GM12874 (cell line): ENCODE measurements at regions not wholly inside any gene's neighbourhood (a gene's known extent, or its start where the extent isn't known, plus 50 kb on each side); places are given as distances from the start of the nearest gene placed in this dataset.

Source experiments
- TF ChIP-seq, protein P1 (sequence below): IDR thresholded peaks from 2 replicates; pipeline ENCODE4 v1.5.1; 2011; ENCODE audit warnings: low read depth, mild to moderate bottlenecking, control low read depth, low read length, moderate library complexity; ENCODE audit not compliant: insufficient read depth

DNA sequence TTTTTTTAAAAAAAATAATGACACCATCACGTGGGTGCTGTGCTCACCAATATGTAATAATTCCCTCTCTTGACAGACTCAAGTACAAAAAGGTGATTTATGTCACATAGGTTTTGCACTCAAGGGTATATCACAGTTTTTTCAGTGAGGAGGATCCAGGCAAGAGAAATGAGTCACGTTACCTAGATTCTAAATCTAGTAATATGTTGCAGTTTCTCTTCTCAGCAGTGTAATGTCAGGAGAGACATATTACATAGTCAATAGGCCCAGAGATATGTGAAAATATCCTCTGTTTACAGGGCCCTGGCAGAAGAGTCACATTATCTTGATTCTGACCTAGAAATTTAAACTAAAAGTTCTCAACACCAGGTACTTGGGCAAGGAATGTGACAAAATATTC is 1024.1 kb upstream of the AMELY start:
- TF ChIP-seq, protein P1, sequence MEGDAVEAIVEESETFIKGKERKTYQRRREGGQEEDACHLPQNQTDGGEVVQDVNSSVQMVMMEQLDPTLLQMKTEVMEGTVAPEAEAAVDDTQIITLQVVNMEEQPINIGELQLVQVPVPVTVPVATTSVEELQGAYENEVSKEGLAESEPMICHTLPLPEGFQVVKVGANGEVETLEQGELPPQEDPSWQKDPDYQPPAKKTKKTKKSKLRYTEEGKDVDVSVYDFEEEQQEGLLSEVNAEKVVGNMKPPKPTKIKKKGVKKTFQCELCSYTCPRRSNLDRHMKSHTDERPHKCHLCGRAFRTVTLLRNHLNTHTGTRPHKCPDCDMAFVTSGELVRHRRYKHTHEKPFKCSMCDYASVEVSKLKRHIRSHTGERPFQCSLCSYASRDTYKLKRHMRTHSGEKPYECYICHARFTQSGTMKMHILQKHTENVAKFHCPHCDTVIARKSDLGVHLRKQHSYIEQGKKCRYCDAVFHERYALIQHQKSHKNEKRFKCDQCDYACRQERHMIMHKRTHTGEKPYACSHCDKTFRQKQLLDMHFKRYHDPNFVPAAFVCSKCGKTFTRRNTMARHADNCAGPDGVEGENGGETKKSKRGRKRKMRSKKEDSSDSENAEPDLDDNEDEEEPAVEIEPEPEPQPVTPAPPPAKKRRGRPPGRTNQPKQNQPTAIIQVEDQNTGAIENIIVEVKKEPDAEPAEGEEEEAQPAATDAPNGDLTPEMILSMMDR: no peak

DNA sequence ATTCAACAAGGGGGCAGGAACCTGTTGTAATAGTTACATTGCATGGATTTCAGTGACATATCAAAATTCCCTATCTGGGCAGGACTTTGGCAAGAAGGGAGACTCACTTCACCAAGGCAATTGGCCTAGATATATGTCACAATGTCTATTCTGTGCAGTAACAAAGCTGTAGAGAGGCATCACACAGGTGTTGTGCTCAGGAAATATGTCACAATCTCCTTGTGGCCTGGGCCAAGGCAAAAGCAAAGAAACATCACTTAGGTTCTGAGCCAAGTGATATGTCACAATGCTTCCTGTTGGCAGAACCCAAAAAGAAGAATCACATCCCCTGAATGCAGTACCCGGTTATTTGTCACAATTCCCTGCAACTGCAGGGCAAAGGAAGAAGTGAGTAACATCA is 1020.9 kb upstream of the AMELY start:
- TF ChIP-seq, protein P1: no peak

DNA sequence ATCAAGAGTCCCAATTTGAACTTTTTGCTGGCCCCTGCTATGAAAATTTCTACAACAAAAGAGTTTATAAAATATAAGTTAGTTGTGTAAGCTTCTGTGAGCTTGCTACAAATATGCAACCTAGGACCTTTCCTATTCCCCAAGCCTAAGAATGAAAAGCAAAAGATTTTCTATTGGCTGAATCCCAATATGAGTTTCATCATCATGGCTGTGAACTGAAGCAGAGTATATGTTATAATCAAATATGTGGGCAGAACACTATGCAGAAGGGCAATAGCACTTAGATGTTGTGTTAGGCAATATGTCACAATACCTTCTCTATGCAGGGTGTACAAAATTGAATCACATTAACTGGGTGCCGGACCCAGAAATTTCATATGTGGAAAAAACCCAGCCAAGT is 1018.3 kb upstream of the AMELY start:
- TF ChIP-seq, protein P1: no peak

DNA sequence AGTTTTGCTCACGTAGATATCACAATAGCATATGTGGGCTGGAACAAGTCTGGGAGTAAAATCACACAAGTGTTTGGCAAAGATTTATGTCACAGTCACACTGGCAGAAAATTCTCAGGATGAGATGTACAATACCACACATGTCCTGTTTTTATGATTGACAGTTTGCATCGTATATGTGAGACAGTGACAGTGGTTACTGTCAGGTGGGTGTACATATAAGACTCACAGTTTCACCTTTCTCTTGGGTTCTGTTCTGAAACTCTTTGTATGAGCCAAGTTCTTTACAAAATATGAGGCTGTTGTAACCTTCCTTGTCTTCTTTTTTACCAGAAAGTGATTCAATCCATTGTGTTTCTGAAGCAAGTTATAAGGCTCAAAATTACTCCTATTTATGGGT is 1012.5 kb upstream of the AMELY start:
- TF ChIP-seq, protein P1: no peak

DNA sequence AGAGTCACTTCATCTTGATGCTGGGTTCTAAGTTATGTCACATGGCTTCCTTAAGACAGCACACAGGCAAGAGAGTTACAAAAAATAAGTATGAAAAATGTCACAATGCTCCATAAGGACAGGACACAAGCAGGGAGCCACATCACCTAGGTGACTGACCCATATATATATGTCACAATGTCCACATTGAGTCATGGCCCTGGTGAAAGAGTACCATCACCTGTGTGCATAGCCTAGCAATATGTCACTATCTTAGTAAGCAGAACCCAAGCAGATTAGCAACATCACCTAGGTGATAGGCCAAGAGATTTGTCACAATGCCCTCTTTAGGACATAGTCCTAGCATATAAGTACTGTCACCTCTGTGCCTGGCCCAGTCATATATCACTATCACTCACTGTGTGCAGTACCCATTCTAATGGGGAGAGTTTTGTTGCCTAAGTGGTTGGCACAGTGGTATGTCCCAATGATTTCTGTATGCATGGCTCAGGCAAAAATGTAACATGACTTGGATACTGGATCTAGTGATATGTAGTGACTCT is 1012.0 kb upstream of the AMELY start:
- TF ChIP-seq, protein P1: no peak

DNA sequence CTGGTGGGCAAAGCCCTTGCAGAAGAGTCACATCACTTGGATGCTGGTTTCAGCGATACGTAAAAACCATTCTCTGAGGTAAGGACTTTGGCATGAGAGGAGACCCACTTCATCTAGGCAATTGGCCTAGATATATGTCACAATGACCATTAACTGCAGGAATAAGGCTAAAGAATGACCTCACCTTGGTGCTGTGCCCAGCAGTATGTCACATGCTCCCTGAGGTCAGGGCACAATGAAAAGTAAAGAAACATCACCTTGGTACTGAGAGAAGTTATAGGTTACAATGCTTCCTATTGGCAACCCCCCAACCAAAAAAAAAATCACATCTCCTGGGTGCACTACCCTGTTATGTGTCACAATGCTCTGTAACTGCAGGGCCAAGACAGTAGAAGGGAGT is 1008.8 kb upstream of the AMELY start:
- TF ChIP-seq, protein P1: no peak

DNA sequence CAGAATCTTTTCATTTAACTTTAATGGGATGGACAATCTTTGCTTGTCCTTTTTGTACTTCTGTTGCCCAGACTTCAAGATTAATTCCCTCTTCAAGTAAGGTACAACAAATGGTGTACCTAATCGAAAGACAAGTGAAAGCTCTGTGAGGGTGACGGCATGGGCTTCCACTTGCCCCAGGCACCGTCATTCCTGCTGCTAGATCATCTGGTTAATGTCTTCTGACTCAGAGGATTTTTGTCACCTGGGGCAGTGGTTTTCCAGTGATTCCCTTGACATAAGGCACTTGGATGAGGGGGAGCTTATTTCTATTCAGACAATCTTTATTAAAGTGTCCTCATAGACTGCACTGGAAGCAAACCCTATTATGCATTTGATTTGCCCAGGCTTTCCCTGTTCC is 977.0 kb upstream of the AMELY start:
- TF ChIP-seq, protein P1: no peak

DNA sequence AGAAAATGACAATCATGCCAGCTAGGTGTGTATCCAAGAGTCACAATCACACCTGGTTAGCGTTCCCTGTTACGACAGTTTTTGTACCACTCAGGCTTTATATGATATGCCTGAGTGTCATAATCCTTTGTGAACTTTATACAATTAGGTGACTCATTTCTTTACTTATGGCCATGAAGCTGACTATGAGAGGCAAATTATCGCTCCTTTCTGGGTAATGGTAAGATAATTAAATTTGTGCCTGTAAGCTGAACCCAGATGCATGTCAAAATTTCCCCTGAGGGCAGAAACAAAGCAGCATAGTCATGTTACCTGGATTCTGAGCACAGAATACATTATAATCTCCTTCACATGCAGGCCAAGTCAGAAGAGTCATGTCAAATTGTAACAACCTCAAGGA is 970.1 kb upstream of the AMELY start:
- TF ChIP-seq, protein P1: no peak
